Endothelial cell of umbilical vein (primary cell): ENCODE measurements at regions not wholly inside any gene's neighbourhood (a gene's known extent, or its start where the extent isn't known, plus 50 kb on each side); places are given as distances from the start of the nearest gene placed in this dataset.

ENCODE experiments used
- BruUV-seq: library from RNA; stranded (reverse); fragments of 400-500 nt; replicated peaks from 2 replicates; lab custom pipeline; 2021; lab: Mats Ljungman, UMichigan
- CTCF ChIA-PET: fragments of 300-600, 350-600 bp; sonication (Branson Sonifier 250); formaldehyde crosslinking; loops from one replicate; lab custom pipeline; 2021; ENCODE audit warnings: antibody characterized with exemption, inconsistent platforms; lab: Charles Lee
- POLR2A ChIA-PET: fragments of 300-600, 350-600 bp; sonication (Branson Sonifier 250); formaldehyde crosslinking; loops from one replicate; lab custom pipeline; 2021; ENCODE audit warnings: antibody characterized with exemption, inconsistent platforms; lab: Charles Lee
- DNase-seq: peaks from one replicate; pipeline ENCODE4 v3.0.0-alpha.2; 2011; ENCODE audit warnings: low read depth, low spot score
- FAIRE-seq: peaks from 2 replicates; lab custom pipeline; 2011; peaks lifted over from hg19 to GRCh38; lab: Jason Lieb, UNC
- H2AFZ ChIP-seq: 2 replicates; pipeline ENCODE4 v1.6.0; 2012; ENCODE audit warnings: low read depth, low read length, control low read depth, inconsistent platforms
- H3K27ac ChIP-seq: 2 replicates; pipeline ENCODE4 v1.5.1; 2011; ENCODE audit warnings: low read depth, mild to moderate bottlenecking, control low read depth, low read length, moderate library complexity; ENCODE audit not compliant: insufficient read depth
- H3K27me3 ChIP-seq, 2 experiments: 2 replicates each; pipeline versions ENCODE4 v1.6.0 to v1.6.1; 2011; ENCODE audit warnings: low read length in 2 of 2, mixed read lengths in 1 of 2; ENCODE audit not compliant: control insufficient read depth in 2 of 2, insufficient read depth in 2 of 2
- H3K36me3 ChIP-seq, 2 experiments: 2 replicates in 1 of 2; 3 replicates in 1 of 2; pipeline ENCODE4 v1.5.1; 2011; ENCODE audit warnings: low read length in 2 of 2, mild to moderate bottlenecking in 1 of 2, moderate library complexity in 1 of 2; ENCODE audit not compliant: control insufficient read depth in 2 of 2, insufficient read depth in 2 of 2; ENCODE audit errors: extremely low read depth in 1 of 2
- H3K4me1 ChIP-seq: 3 replicates; pipeline ENCODE4 v1.5.1; 2011; ENCODE audit warnings: mild to moderate bottlenecking, low read length; ENCODE audit not compliant: control insufficient read depth, insufficient read depth; ENCODE audit errors: extremely low read depth
- H3K4me2 ChIP-seq: 2 replicates; pipeline ENCODE4 v1.6.1; 2011; ENCODE audit warnings: low read length, control low read depth, mixed read lengths; ENCODE audit not compliant: insufficient read depth
- H3K4me3 ChIP-seq, 3 experiments: fragments of 200-600 bp in 1 of 3; sonication (generic), shearing (Covaris generic) in 1 of 3; replicated peaks in 1 of 3; 2 replicates each; pipeline ENCODE4 v1.5.1; 2011 to 2016; ENCODE audit warnings: control low read depth in 3 of 3, low read length in 3 of 3, mild to moderate bottlenecking in 2 of 3, inconsistent platforms in 1 of 3, low read depth in 1 of 3, moderate library complexity in 1 of 3; ENCODE audit not compliant: insufficient read depth in 1 of 3
- H3K79me2 ChIP-seq: 2 replicates; pipeline ENCODE4 v1.6.0; 2012; ENCODE audit warnings: low read length, inconsistent platforms; ENCODE audit not compliant: control insufficient read depth, insufficient read depth
- H3K9ac ChIP-seq: replicated peaks from 2 replicates; pipeline ENCODE3; 2011; ENCODE audit warnings: low read length, control low read depth; ENCODE audit not compliant: insufficient read depth; ENCODE audit errors: extremely low read depth
- H3K9me1 ChIP-seq: replicated peaks from 3 replicates; pipeline ENCODE4 v1.6.0; 2011; ENCODE audit warnings: mild to moderate bottlenecking, low read length; ENCODE audit not compliant: control insufficient read depth, insufficient read depth; ENCODE audit errors: extremely low read depth
- H3K9me3 ChIP-seq: replicated peaks from 2 replicates; pipeline ENCODE4 v1.5.1; 2012; ENCODE audit warnings: low read length, inconsistent platforms; ENCODE audit not compliant: control insufficient read depth, insufficient read depth
- H4K20me1 ChIP-seq: replicated peaks from 2 replicates; pipeline ENCODE3; 2011; ENCODE audit warnings: mild to moderate bottlenecking, low read length; ENCODE audit not compliant: control insufficient read depth, insufficient read depth; ENCODE audit errors: extremely low read depth
- EZH2 ChIP-seq: IDR thresholded peaks from 2 replicates; pipeline ENCODE4 v1.6.1; 2012; ENCODE audit warnings: borderline replicate concordance, low read depth, mild to moderate bottlenecking, moderate library complexity, low read length, inconsistent platforms; ENCODE audit not compliant: severe bottlenecking
- FOS ChIP-seq: IDR thresholded peaks from 2 replicates; pipeline ENCODE4 v1.6.1; 2011; ENCODE audit warnings: mild to moderate bottlenecking, low read length, moderate library complexity, borderline replicate concordance; ENCODE audit not compliant: insufficient read depth
- GATA2 ChIP-seq: IDR thresholded peaks from 2 replicates; pipeline ENCODE4 v1.7.0; 2011; ENCODE audit warnings: low read depth, mild to moderate bottlenecking, moderate library complexity, mixed read lengths, low read length; ENCODE audit not compliant: insufficient read length, insufficient read depth
- JUN ChIP-seq: IDR thresholded peaks from 2 replicates; pipeline ENCODE4 v1.6.1; 2011; ENCODE audit warnings: borderline replicate concordance, low read depth; ENCODE audit not compliant: insufficient read length, insufficient read depth
- MYC ChIP-seq: IDR thresholded peaks from one replicate; pipeline ENCODE4 v1.6.1; 2011; ENCODE audit warnings: mild to moderate bottlenecking, low read depth, low read length
- POLR2A ChIP-seq: IDR thresholded peaks from 2 replicates; pipeline ENCODE4 v1.6.1; 2012; ENCODE audit warnings: low read depth, mild to moderate bottlenecking, control low read depth, low read length
- POLR2AphosphoS5 ChIP-seq: IDR thresholded peaks from 2 replicates; pipeline ENCODE4 v1.6.1; 2012; ENCODE audit warnings: low read depth, mild to moderate bottlenecking, control low read depth, low read length, moderate library complexity; ENCODE audit not compliant: insufficient read depth
- dilution Hi-C: fragments of 300-500 bp; cut with MboI; formaldehyde crosslinking; loops from one replicate; pipeline ENCODE4 v1.15.0; 2019; ENCODE audit warnings: low sequenced_read_pairs; ENCODE audit not compliant: extremely low pct_ligation_motif_present
- intact Hi-C: fragments of 100-400 bp; cut with micrococcal nuclease; formaldehyde crosslinking; loops from one replicate; pipeline ENCODE4 v1.10.0; 2022
- TF ChIP-seq, protein P1 (sequence below): IDR thresholded peaks from 2 replicates; pipeline ENCODE4 v1.6.1; 2011; ENCODE audit not compliant: insufficient read depth, insufficient read length
- TF ChIP-seq, protein P2 (sequence below), 2 donors: IDR thresholded peaks; 1 replicate in 1 of 2; 2 replicates in 1 of 2; pipeline ENCODE4 v1.5.1; 2011; ENCODE audit warnings: low read length in 2 of 2, mild to moderate bottlenecking in 2 of 2, moderate library complexity in 2 of 2, control low read depth in 1 of 2, inconsistent platforms in 1 of 2, low read depth in 1 of 2; ENCODE audit not compliant: insufficient read depth in 1 of 2; ENCODE audit errors: extremely low read depth in 1 of 2

DNA sequence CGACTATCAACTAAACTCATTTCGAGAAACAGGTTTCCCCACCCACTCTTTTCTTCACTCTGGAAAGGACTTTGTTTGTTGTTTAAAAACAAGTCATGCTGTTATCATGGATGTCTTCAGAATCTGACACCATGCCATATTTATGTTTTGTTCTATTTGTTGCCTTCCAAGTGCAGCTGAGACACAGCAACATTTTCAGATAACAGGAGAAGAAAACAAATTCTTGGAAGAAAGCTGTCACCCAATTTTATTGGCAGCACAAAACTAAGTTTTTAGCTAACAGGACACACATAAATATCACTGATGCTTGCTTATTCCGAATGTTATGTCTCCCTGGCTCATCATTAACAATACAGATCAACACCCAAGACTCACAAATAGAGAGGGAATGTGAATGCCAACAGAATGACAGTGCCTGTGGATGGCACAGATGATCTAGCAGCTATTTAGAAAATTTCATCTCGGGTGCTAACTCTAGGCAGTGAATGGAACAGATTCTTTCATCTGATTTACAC, 147.9 kb downstream of the RPS29 start:
- no peaks in the 10 kb centered on the region for H3K9me1 ChIP-seq
- intact Hi-C loops (no loop called here), dilution Hi-C loops (no loop called here)
- no peak overlapping the region for H3K27ac ChIP-seq
- H3K4me1 ChIP-seq = no peaks in the 10 kb centered on the region
- DNase-seq = no peak
- TF ChIP-seq, protein P1, sequence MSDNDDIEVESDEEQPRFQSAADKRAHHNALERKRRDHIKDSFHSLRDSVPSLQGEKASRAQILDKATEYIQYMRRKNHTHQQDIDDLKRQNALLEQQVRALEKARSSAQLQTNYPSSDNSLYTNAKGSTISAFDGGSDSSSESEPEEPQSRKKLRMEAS = no peak
- TF ChIP-seq JUN = no peak
- no peak for TF ChIP-seq FOS
- TF ChIP-seq, protein P2, sequence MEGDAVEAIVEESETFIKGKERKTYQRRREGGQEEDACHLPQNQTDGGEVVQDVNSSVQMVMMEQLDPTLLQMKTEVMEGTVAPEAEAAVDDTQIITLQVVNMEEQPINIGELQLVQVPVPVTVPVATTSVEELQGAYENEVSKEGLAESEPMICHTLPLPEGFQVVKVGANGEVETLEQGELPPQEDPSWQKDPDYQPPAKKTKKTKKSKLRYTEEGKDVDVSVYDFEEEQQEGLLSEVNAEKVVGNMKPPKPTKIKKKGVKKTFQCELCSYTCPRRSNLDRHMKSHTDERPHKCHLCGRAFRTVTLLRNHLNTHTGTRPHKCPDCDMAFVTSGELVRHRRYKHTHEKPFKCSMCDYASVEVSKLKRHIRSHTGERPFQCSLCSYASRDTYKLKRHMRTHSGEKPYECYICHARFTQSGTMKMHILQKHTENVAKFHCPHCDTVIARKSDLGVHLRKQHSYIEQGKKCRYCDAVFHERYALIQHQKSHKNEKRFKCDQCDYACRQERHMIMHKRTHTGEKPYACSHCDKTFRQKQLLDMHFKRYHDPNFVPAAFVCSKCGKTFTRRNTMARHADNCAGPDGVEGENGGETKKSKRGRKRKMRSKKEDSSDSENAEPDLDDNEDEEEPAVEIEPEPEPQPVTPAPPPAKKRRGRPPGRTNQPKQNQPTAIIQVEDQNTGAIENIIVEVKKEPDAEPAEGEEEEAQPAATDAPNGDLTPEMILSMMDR (IDR thresholded peaks at IDR 0.05; ENCODE audit: extremely low read depth in 1 of 2, insufficient read depth in 1 of 2, low read depth in 1 of 2, low read length in 2 of 2) = no peak
- no peak for TF ChIP-seq POLR2AphosphoS5
- no peak for TF ChIP-seq POLR2A
- no peak for TF ChIP-seq GATA2
- no peak for TF ChIP-seq MYC
- no peak for TF ChIP-seq EZH2
- H3K79me2 ChIP-seq = no peaks in the 10 kb centered on the region
- ChIA-PET CTCF (interaction anchor here (0.6 to 2.8 kb wide), 4 partner anchors 10 to 26 kb away, joined by 3 to 10 read pairs (median 4); no protein-coding TSS in a partner anchor), POLR2A (no interaction called here)
- peaks cover 0 to 1% of the 10 kb centered on the region in 2 experiments for H3K27me3 ChIP-seq
- H4K20me1 ChIP-seq = no peaks in the 10 kb centered on the region
- H3K4me3 ChIP-seq = no peak overlapping the region
- no peak overlapping the region for H2AFZ ChIP-seq
- H3K9me3 ChIP-seq = no peaks in the 10 kb centered on the region
- no TSS peak for BruUV-seq
- no peak overlapping the region for H3K9ac ChIP-seq
- H3K4me2 ChIP-seq = no peak overlapping the region
- H3K36me3 ChIP-seq = no peaks in the 10 kb centered on the region
- no peak for FAIRE-seq
